ENCODE measurements at regions not wholly inside any gene's neighbourhood (a gene's known extent, or its start where the extent isn't known, plus 50 kb on each side); places are given as distances from the start of the nearest gene placed in this dataset.

DNA sequence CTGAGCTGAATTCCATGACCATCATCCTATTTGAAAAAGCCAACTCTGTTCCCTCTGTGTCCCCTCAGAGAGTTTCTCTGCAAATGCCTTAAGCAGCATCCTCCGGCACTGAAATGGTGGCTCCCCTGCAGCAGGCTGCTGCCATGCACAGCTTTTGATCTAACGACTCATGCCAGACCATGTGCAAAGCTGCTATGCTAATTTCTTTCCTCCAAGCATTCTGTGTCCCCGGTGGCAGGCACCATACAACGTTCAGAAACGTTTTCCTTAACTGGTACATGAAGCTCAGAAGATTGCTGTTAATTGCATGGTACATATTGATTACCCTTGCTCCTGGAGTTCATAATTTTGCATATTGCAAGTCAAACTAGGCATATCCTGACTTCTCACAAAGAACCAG, 336.8 kb downstream of the RBM43 start:
- FAIRE-seq (no peak), DNase-seq (ENCODE audit: insufficient read length, low spot score) (no peak)
- no peak for TF ChIP-seq POLR2A (IDR thresholded peaks at IDR 0.05; ENCODE audit: low read depth, low read length)

DNA sequence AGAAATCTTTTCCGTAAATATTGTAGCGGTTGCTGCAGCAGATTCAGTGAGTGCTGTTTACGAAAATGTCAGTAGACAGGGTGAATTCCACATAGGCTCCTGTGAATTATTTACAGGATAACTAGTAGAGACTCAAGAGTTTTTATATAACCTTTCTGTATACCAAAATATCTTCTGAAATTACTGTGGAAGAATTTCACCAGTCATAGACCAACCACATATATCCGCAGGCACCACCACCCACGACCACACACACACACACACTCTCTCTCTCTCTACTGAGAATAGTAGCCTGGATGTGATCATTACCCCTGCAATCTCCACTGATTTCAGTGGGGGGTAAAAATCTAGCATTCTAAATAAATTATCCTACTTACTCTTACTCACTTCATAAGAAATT, 341.8 kb downstream of the RBM43 start:
- no peak for FAIRE-seq
- no peak for DNase-seq (ENCODE audit: insufficient read length, low spot score)
- TF ChIP-seq POLR2A (IDR thresholded peaks at IDR 0.05; ENCODE audit: low read depth, low read length), result no peak

DNA sequence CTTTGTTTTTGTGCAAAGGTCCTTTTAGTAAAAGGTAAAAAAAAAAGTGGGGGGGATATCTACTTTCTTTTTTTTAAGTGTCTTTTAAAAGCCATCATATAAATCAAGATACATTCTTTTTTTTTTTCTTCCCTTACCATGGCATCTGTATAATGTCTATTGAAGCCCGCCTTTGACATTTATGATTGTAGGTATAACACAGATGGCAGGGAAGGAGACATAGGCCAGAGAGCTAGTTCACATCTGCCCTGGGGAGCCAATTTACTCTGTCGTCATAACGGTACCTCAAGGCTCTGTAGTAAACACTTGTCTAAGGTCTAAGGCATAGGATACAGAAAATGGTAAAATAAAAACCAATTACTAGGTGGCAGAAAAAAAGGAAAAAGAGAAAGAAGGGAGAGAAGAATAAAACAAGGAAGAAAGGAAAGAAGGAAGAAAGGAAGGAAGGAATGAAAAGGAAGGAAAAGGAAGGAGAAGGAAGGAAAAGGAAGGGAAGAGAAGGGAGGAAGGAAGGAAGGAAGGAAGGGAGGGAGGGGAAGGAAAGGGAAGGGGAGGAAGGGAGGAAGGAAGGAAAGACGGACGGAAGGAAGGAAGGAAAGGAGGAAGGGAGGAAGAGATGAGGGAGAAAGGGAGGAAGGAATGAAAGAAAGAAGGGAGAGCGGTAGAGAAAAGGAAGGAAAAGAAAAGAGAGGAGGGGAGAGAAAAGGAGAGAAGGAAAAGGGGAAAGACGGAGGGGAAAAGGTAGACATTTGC, 343.5 kb downstream of the RBM43 start:
- FAIRE-seq (no peak), DNase-seq (ENCODE audit: insufficient read length, low spot score) (no peak)
- no peak for TF ChIP-seq POLR2A (IDR thresholded peaks at IDR 0.05; ENCODE audit: low read depth, low read length)

DNA sequence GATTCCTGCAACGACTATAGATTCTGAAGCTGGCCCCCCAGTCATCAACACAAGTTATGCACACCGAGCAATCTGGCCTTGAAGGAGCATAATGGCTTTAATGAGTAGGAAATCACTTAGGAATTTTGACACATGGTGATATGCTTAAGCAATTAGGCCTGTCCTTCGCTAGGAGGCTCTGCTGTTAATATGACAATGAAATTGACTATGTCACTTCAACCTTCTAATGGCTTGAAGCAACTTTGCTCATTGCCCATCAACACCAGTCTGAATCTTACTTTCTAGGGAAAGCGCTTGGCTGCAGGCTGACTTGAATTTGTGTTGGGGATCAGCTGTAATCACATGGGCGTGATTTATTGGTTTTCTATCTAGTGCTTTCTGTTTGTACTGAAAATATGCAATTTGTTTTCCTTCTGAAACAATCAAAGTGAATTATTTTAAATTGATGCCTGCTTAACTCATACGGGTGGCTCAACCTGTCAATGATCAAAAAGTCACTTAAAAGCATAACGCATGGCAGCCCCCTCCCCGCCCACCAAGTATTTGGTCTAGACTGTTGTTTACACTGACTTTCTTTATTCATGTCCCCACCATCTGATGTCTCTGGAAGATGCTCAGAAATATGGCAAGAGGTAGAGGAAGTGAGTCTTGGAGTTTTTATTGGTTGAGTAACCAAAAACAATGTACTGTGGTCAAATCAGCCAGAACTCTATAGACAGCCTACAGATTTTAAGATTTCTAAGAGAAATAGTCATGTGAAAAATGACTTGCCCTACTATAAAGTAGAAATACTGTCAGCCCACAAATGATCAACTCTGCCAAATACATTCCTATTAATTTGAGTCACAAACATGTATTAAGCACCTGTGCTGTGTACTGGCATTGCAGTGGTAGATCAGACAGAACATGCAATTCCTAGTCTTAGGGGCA, 344.9 kb downstream of the RBM43 start:
- FAIRE-seq (no peak), DNase-seq (ENCODE audit: insufficient read length, low spot score) (no peak)
- TF ChIP-seq POLR2A (IDR thresholded peaks at IDR 0.05; ENCODE audit: low read depth, low read length), result no peak

DNA sequence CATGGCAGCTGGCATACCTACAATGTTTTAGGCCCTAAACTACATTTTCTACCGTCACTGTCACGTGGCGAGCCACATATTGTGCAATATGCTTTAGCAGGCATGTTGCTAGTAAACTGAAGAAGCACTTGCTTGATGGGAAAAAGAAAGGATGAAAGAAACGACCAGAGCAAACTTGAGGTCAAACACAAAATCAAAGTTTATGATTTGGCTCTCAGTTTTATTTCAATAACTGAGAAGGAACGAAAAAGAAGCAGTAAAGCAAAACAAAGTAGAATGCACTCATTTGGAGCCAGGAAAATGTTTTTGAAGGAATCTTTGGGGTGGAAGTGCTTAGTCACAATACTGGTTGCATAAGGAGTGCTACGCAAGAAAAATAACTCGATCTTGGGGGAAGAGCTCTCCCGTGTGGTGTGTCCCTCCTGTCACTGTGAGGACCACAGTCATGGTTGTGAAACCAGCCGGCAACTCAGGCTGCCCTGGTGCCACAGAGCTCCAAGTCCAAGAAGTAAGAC, 349.8 kb downstream of the RBM43 start:
- no peak for TF ChIP-seq POLR2A (IDR thresholded peaks at IDR 0.05; ENCODE audit: low read depth, low read length)
- FAIRE-seq, result no peak
- DNase-seq (ENCODE audit: insufficient read length, low spot score), result no peak

DNA sequence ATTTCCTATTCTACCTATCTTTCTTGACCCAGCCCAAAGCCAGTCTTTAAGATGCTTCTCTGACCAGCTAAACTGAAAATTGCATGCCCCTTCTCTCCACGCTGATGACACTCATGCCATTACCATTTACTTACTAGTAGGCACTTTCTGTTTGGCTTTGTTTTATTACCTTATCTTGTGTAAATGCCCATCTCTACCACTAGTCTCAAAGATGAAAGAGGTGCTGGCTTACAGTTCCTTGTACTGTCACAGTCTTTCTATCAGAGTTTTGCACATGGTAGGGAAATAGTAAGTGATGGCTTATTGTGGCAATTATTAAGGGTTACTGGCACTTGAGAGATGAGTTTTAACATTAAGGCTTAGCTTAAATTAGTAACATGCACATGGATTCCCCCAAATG, 352.1 kb downstream of the RBM43 start:
- no peak for TF ChIP-seq POLR2A (IDR thresholded peaks at IDR 0.05; ENCODE audit: low read depth, low read length)
- no peak for FAIRE-seq
- DNase-seq (ENCODE audit: insufficient read length, low spot score), result no peak

DNA sequence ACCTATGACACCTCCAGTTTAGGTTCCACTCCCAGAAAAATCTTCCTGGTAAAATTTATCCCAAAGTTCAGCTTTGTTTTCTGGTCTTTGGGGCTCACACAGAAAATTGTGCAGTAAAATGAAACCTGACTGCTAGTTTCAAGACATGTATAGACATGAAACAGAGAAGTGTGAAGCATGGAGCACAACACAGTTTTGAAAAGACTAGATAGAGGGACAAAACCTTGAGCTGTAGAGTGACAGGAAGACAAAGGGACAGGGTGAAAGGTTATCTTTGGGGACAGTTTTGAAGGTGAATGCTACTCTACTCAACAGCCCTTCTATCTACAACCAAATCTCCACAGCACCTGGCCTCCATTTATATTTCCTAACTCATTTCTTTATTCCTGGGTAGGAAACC, 352.6 kb downstream of the RBM43 start:
- FAIRE-seq, result no peak
- DNase-seq (ENCODE audit: insufficient read length, low spot score), result no peak
- TF ChIP-seq POLR2A (IDR thresholded peaks at IDR 0.05; ENCODE audit: low read depth, low read length), result no peak

DNA sequence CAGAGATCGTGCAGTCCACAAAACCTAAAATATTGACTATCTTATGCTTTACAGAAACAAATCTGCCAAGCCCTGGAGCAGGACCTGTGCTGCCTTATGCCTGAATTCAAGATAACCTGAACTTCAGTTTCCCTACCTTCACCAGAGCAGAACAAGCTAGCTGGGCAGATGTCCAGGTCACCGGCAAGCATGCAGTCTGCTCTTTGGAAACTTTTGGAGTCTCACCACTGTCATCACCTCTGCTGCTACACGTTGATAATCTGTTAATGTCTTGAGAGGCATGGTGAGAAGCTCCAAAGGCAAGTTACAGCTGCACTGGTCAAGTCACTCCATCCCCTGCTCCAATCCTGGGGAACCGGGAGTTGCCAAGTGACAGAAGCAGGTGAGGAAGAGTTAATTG, 354.2 kb downstream of the RBM43 start:
- DNase-seq (ENCODE audit: insufficient read length, low spot score) (no peak), FAIRE-seq (no peak)
- no peak for TF ChIP-seq POLR2A (IDR thresholded peaks at IDR 0.05; ENCODE audit: low read depth, low read length)

DNA sequence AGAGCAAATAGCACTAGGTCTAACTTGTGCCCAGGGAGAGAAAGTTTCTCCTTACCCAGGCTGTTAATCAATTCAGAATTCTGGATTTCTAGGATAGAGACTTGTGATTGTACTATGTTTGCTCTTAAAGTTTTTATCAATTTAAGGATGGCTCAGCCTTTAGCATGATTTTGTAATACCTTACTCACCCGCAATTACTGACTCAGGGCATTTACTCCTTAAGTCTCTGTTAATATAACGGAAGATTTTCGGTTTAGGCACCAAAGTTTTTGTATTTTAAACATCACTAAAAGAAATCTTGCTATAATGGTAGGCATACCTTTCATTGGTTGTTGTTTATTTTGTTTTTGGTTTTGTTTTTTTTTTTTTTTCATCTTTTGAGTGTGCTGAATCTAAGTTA, 358.2 kb downstream of the RBM43 start:
- no peak for FAIRE-seq
- no peak for TF ChIP-seq POLR2A (IDR thresholded peaks at IDR 0.05; ENCODE audit: low read depth, low read length)
- DNase-seq (ENCODE audit: insufficient read length, low spot score), result no peak

DNA sequence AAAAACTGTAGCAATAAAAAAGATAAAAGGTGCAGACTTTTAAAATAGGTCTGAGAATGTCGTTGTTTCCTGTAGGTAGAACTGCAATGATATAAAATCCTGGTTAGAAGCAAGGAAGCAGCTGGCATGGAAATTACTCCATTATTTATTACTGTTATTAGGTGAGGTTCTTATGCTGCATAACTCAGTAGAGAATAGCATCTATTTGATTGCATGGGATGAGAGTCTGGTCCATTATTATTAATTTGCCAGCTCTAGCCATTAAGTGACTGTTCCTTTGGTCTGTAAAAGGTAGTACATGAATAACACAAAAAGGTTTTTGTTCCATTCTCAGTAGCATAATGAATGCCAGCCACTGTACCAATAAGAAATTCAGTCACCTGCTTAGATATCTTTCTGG, 358.6 kb downstream of the RBM43 start:
- FAIRE-seq, result no peak

DNA sequence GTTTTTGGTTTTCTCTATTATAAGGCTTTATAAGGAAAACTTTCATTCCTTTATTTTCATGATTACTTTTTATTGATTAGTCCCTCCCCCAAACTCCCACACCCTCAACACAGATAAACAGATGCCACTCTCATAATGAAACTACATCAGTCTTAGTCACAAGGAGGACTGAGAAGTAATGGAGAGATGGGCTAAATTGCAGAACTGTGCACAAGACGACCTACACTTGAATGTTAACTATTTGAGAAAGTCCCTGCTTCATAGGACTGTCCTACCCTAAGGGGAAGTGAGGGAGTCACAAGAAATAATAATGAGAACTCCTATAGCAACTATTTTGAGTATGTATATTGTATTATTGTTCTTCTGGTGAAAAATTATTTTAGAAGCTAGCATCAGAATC, 360.8 kb downstream of the RBM43 start:
- no peak for TF ChIP-seq POLR2A (IDR thresholded peaks at IDR 0.05; ENCODE audit: low read depth, low read length)
- no peak for FAIRE-seq
- no peak for DNase-seq (ENCODE audit: insufficient read length, low spot score)

More for the DNA sequence above, 358.6 kb downstream of the RBM43 start:
- TF ChIP-seq POLR2A (IDR thresholded peaks at IDR 0.05; ENCODE audit: low read depth, low read length), result no peak
- DNase-seq (ENCODE audit: insufficient read length, low spot score), result no peak

DNA sequence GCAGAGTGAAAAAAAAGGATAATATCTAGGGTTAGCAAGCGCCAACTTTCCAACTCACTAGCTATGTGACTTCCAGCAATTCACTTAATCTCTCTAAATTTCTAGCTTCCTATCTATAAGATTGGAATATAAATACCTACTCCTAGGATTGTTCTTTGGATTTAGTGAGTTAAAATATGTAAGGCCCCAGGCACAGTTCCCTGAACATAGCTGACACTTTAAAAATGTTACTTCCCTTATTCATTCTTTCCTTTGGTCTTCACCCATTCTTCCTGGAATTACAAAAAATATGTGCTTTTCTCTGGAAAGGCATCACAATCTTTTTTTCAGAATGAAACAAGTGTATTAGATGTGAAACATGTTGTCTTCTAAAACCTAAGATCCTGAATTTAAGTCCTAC, 365.7 kb downstream of the RBM43 start:
- no peak for TF ChIP-seq POLR2A (IDR thresholded peaks at IDR 0.05; ENCODE audit: low read depth, low read length)
- FAIRE-seq, result no peak
- no peak for DNase-seq (ENCODE audit: insufficient read length, low spot score)

DNA sequence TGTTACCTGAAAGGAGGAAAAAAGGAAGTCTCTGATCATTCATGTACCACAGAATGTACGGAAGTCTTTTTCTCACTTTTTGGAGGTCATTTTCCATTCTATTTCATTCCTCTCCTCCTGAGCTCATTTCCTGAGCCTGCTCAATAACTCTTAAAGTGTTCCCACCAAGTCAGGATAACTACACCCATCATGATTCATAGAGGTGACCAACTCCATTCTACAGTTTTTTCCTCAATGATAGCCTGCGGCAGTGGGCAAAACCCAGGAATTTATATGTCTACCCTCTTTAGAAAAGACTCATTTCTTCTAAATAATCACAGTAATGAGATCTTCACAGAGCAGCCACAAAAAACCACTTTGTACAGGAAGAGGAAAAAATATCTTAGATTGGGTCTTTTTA, 372.5 kb downstream of the RBM43 start:
- no peak for DNase-seq (ENCODE audit: insufficient read length, low spot score)
- TF ChIP-seq POLR2A (IDR thresholded peaks at IDR 0.05; ENCODE audit: low read depth, low read length), result no peak
- peak; percentile 71 for FAIRE-seq

DNA sequence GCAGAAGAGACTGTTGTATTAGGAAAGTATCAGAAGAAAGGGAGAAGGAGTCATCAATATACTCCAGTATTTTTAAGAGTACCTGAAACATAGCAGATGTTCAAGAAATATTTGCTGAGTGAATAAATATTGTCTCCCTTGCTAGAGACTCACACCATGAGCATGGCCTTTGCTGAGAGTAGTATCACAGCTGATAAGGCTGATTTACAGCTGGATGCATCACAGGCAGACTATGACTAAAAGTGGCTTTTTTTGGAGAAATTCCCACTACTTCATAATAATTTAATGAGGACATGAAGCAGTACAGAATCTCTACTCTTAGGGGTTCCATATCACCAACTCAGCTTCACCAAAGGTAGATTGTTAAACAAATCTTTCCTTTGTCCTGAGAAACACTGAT, 373.3 kb downstream of the RBM43 start:
- FAIRE-seq (no peak), DNase-seq (ENCODE audit: insufficient read length, low spot score) (no peak)
- TF ChIP-seq POLR2A (IDR thresholded peaks at IDR 0.05; ENCODE audit: low read depth, low read length), result no peak
